Ovary (tissue), 7 donors: ENCODE measurements at regions not wholly inside any gene's neighbourhood (a gene's known extent, or its start where the extent isn't known, plus 50 kb on each side); places are given as distances from the start of the nearest gene placed in this dataset.

ENCODE experiments used
- DNase-seq, 5 donors: peaks; one replicate each; pipeline ENCODE4 v3.0.0-alpha.2; 2019 to 2020
- H3K27ac ChIP-seq, 2 donors: fragments of 200-600 bp; one replicate each; pipeline versions ENCODE4 v1.5.1 to v1.8.0; 2019 to 2022
- H3K27me3 ChIP-seq: fragments of 200-600 bp; one replicate; pipeline ENCODE4 v1.8.0; 2022
- H3K36me3 ChIP-seq: fragments of 200-600 bp; sonication (generic); one replicate; pipeline ENCODE4 v1.5.1; 2019
- H3K4me1 ChIP-seq: one replicate; pipeline ENCODE4 v1.8.1; 2013; ENCODE audit warnings: mild to moderate bottlenecking, moderate library complexity; ENCODE audit not compliant: insufficient read depth
- H3K4me3 ChIP-seq: fragments of 200-600 bp; sonication (generic); one replicate; pipeline ENCODE4 v1.5.1; 2017
- H3K9me3 ChIP-seq, 2 donors: fragments of 200-600 bp in 1 of 2; sonication (generic) in 1 of 2; one replicate each; pipeline versions ENCODE4 v1.5.1 to v1.8.1; 2013 to 2019; ENCODE audit warnings: mild to moderate bottlenecking in 1 of 2, moderate library complexity in 1 of 2
- EP300 ChIP-seq: sonication (generic); formaldehyde crosslinking; IDR thresholded peaks from one replicate; pipeline ENCODE4 v1.6.1; 2017; ENCODE audit warnings: antibody characterized with exemption
- POLR2A ChIP-seq: fragments of 450-650 bp; IDR thresholded peaks from one replicate; pipeline ENCODE4 v1.6.1; 2017; ENCODE audit warnings: antibody characterized with exemption, mild to moderate bottlenecking, moderate library complexity
- WGBS, 3 donors: extraction: QIAGEN DNeasy Blood & Tissue Kit in 1 of 3; methylation state at CpG; one replicate each; pipeline versions ENCODE4 v1.1.5 to v1.1.7; 2013 to 2017; 5-methylcytosine and 5-hydroxymethylcytosine counted together
- intact Hi-C, 4 donors: fragments of 100-400 bp; cut with DNase I; formaldehyde crosslinking; loops; one replicate each; pipeline versions ENCODE4 v1.11.0 to v1.15.1; 2022 to 2023
- TF ChIP-seq, protein P1 (sequence below), 3 donors: fragments of 450-650 bp in 2 of 3; fragments of 200-600 bp in 1 of 3; IDR thresholded peaks; one replicate each; pipeline versions ENCODE4 v1.5.1 to v1.8.0; 2016 to 2022; ENCODE audit warnings: antibody characterized with exemption in 3 of 3, mild to moderate bottlenecking in 1 of 3
- donor health status: DM: no; HTN: no; CAD: no; lungs with moderate emphysema.
- donor health status: DM: no; HTN: no; CAD: no.
- donor health status: Bipolar disorder and iron deficiency.
- donor health status: DM: no; HTN: no; CAD: no.
- donor health status: DM: yes; HTN: yes; CAD: no.

DNA sequence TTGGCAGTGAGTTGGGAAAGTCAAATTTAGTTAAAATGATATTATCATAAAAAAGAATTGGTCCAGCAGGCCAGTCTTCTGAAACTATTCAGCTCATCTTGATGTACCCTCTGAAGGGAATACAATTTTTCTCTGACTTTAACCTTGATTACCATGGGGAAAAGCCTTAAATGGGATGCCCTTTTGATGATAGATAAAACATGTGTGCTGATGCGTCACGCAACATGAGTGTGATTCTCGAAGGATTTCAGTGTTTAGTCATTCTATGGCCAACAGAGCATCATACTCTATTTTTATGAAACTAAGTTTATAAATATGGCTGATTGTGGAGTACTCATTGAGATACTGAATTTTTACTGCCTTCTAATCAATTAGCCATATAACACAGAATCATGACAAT is 171.5 kb downstream of the ZNF281 start:
- no peak for DNase-seq
- 90 to 94% (median 94%) methylated on average over 3 of the region's 3 CpGs for WGBS, 3 donors
- H3K36me3 ChIP-seq, result no peaks in the 10 kb centered on the region
- no peaks in the 10 kb centered on the region for H3K27me3 ChIP-seq
- TF ChIP-seq POLR2A, result no peak
- TF ChIP-seq, protein P1, sequence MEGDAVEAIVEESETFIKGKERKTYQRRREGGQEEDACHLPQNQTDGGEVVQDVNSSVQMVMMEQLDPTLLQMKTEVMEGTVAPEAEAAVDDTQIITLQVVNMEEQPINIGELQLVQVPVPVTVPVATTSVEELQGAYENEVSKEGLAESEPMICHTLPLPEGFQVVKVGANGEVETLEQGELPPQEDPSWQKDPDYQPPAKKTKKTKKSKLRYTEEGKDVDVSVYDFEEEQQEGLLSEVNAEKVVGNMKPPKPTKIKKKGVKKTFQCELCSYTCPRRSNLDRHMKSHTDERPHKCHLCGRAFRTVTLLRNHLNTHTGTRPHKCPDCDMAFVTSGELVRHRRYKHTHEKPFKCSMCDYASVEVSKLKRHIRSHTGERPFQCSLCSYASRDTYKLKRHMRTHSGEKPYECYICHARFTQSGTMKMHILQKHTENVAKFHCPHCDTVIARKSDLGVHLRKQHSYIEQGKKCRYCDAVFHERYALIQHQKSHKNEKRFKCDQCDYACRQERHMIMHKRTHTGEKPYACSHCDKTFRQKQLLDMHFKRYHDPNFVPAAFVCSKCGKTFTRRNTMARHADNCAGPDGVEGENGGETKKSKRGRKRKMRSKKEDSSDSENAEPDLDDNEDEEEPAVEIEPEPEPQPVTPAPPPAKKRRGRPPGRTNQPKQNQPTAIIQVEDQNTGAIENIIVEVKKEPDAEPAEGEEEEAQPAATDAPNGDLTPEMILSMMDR (IDR thresholded peaks at IDR 0.05), result no peak
- intact Hi-C loops, result no loop called here
- H3K4me3 ChIP-seq, result no peak overlapping the region
- no peaks in the 10 kb centered on the region for H3K9me3 ChIP-seq
- no peak overlapping the region for H3K27ac ChIP-seq
- no peaks in the 10 kb centered on the region for H3K4me1 ChIP-seq

DNA sequence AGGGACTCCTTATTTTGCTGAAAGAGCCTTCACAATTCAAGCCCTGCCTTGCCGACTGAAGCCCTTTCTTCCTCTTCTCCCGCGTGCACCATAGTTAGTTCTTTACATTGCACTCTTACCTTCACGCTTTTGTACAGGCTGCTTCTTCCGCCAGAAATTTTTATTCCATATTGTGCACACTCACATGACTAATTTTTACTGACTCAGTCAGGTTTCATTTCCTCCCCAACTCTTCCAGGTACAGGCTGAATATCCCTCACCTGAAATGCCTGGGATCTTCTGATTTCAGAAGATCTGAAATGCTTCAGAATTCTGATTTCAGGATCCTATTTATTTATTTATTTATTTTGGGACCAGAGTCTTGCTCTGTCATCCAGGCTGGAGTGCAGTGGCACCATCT is 172.8 kb downstream of the ZNF281 start:
- no peak overlapping the region for H3K27ac ChIP-seq
- no peaks in the 10 kb centered on the region for H3K27me3 ChIP-seq
- no peaks in the 10 kb centered on the region for H3K36me3 ChIP-seq
- 94 to 96% (median 95%) methylated on average over 5 of the region's 5 CpGs for WGBS, 3 donors
- intact Hi-C loops, result no loop called here
- no peak for TF ChIP-seq POLR2A
- no peak for TF ChIP-seq EP300
- TF ChIP-seq, protein P1 (IDR thresholded peaks at IDR 0.05), result no peak
- H3K4me1 ChIP-seq, result no peaks in the 10 kb centered on the region
- no peak overlapping the region for H3K4me3 ChIP-seq
- H3K9me3 ChIP-seq, result no peaks in the 10 kb centered on the region
- DNase-seq, result no peak

DNA sequence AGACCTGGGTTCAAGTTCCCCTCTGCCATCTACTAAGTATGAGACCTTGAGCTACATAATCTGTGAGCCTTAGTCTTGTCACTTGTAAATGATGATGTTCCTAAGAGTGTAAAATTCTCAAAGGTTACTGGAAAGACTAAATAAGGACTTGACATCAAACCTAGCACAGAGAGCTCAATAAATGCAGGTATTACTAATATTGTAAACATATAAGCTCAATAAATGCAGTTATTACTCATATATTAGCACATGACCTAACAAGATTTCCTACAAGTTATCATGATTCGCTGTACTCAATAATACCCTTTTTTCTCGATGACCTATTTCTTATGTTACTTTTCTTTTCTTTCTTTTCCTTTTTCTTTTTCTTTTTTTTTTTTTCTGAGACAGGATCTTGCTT is 174.9 kb downstream of the ZNF281 start:
- no peak for DNase-seq
- TF ChIP-seq EP300, result no peak
- no peak for TF ChIP-seq POLR2A
- TF ChIP-seq, protein P1 (IDR thresholded peaks at IDR 0.05), result no peak
- Histone ChIP-seq H3K4me3 (no peak overlapping the region), H3K4me1 (no peaks in the 10 kb centered on the region), H3K9me3 (no peaks in the 10 kb centered on the region), H3K27me3 (no peaks in the 10 kb centered on the region), H3K27ac (no peak overlapping the region), H3K36me3 (no peaks in the 10 kb centered on the region)
- intact Hi-C loops, result no loop called here
- 96 to 98% (median 96%) methylated on average over 2 of the region's 2 CpGs for WGBS, 3 donors

DNA sequence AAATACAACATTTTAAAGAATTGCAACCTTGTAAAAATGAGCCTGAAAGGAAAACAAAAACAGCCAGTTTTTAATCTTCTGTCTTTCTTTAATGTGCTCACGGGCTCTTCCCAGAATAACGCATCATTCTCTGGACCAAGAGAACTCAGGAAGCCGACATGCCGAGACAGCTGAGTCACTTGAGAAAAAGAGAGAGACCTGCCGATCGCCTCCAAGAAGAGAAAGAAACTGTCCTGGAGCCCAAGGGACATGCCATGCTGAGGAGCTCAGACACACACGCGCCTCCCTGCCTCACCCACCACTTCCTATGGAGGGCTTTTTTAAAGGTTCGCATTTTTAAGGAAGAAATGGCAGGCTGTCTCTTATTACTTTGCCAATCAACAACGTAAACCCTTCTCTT is 176.4 kb downstream of the ZNF281 start:
- Histone ChIP-seq H3K4me1 (no peaks in the 10 kb centered on the region), H3K9me3 (no peaks in the 10 kb centered on the region), H3K27ac (no peak overlapping the region), H3K27me3 (no peaks in the 10 kb centered on the region), H3K4me3 (no peak overlapping the region), H3K36me3 (no peaks in the 10 kb centered on the region)
- no peak for DNase-seq
- TF ChIP-seq EP300 (no peak), POLR2A (no peak)
- TF ChIP-seq, protein P1 (IDR thresholded peaks at IDR 0.05), result no peak
- intact Hi-C loops, result no loop called here
- WGBS, 3 donors, result 71 to 76% (median 73%) methylated on average over 10 of the region's 10 CpGs

DNA sequence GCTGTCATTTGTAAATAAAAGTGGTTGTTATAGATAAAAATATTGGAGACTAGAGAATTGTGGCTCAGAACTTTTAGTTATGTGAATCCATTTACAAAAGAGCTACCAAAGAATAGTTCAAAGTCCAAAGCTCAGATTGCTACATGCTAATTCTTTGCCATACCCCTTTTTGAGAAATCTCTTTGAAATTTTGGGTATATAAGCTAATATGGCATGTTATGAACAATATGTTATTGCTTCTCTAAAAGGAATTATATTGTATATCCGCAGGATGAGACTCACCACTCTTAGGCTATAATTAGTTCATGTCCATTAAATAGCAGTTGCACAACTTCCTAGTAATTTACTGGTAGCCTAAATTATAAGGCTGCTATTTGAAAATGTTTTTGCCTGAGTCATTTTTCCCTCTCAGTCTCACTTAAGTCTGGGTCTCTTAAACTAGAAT is 178.0 kb downstream of the ZNF281 start:
- no peaks in the 10 kb centered on the region for H3K27me3 ChIP-seq
- no peak overlapping the region for H3K4me3 ChIP-seq
- H3K4me1 ChIP-seq, result no peaks in the 10 kb centered on the region
- H3K27ac ChIP-seq, result no peak overlapping the region
- H3K9me3 ChIP-seq, result no peaks in the 10 kb centered on the region
- no peak for TF ChIP-seq EP300
- TF ChIP-seq POLR2A, result no peak
- TF ChIP-seq, protein P1 (IDR thresholded peaks at IDR 0.05), result no peak
- no peak for DNase-seq
- H3K36me3 ChIP-seq, result no peaks in the 10 kb centered on the region
- 67 to 76% (median 68%) methylated on average over 1 of the region's 1 CpG for WGBS, 3 donors
- intact Hi-C loops, result no loop called here
